Naive thymus-derived CD8-positive, alpha-beta T cell (primary cell): ENCODE measurements at regions not wholly inside any gene's neighbourhood (a gene's known extent, or its start where the extent isn't known, plus 50 kb on each side); places are given as distances from the start of the nearest gene placed in this dataset.

Experiments used
- ATAC-seq, 2 donors: fragments of 150-1000 bp; cut with Tn5 transposase in 1 of 2; sonication (Bioruptor Pico), chemical (Tn5 transposase) in 1 of 2; 1 replicate in 1 of 2; 2 replicates in 1 of 2; pipeline ENCODE4 v1.10.0; 2021; ENCODE audit warnings: mild to moderate bottlenecking in 2 of 2, moderate library complexity in 2 of 2
- POLR2A ChIA-PET: fragments of 350-600 bp; sonication (Branson Sonifier 250); formaldehyde crosslinking; loops from one replicate; lab custom pipeline; 2021; ENCODE audit warnings: antibody characterized with exemption; lab: Charles Lee
- DNase-seq, 10 donors: peaks; one replicate each; pipeline versions ENCODE4 v3.0.0 to v3.0.0-alpha.2; 2020 to 2022
- H3K27ac Mint-ChIP-seq, 10 donors: one replicate each; pipeline ENCODE4 v1.8.0; 2020 to 2022; ENCODE audit warnings: mild to moderate bottlenecking in 10 of 10, mixed read lengths in 10 of 10, moderate library complexity in 4 of 10, inconsistent platforms in 1 of 10
- H3K27me3 Mint-ChIP-seq, 5 donors: one replicate each; pipeline ENCODE4 v1.8.0; 2021 to 2022; ENCODE audit warnings: mixed read lengths in 5 of 5
- H3K36me3 Mint-ChIP-seq, 3 donors: one replicate each; pipeline ENCODE4 v1.8.0; 2020 to 2022; ENCODE audit warnings: mixed read lengths in 3 of 3, mild to moderate bottlenecking in 2 of 3, inconsistent platforms in 1 of 3
- H3K4me1 Mint-ChIP-seq, 4 donors: one replicate each; pipeline ENCODE4 v1.8.0; 2021 to 2022; ENCODE audit warnings: mixed read lengths in 4 of 4
- H3K4me3 Mint-ChIP-seq, 10 donors: one replicate each; pipeline ENCODE4 v1.8.0; 2020 to 2022; ENCODE audit warnings: mild to moderate bottlenecking in 10 of 10, mixed read lengths in 10 of 10, moderate library complexity in 6 of 10, inconsistent platforms in 1 of 10
- H3K9me3 Mint-ChIP-seq, 9 donors: one replicate each; pipeline ENCODE4 v1.8.0; 2020 to 2022; ENCODE audit warnings: mixed read lengths in 9 of 9, mild to moderate bottlenecking in 3 of 9, inconsistent platforms in 1 of 9, moderate library complexity in 1 of 9

- H3K4me1 Mint-ChIP-seq, result peaks cover 0 to 2% (median 0%) of the 10 kb centered on the region in 4 donors
- no peak overlapping the region for H3K27ac Mint-ChIP-seq
- no peak overlapping the region for H3K4me3 Mint-ChIP-seq
- ATAC-seq (no peak), DNase-seq (no peak)
- peaks cover 4 to 22% (median 7%) of the 10 kb centered on the region in 5 donors for H3K27me3 Mint-ChIP-seq
- POLR2A ChIA-PET, result no interaction called here
- H3K36me3 Mint-ChIP-seq, result no peaks in the 10 kb centered on the region
- no peaks in the 10 kb centered on the region for H3K9me3 Mint-ChIP-seq
These were observed 89.1 kb upstream of the GCFC2 start for GRCh38 chr2:75799859-75800258.

GRCh38 chr2:75798569-75798968 is 87.9 kb upstream of the GCFC2 start:
- POLR2A ChIA-PET, result no interaction called here
- ATAC-seq (no peak), DNase-seq (no peak)
- Mint-ChIP-seq H3K4me3 (no peak overlapping the region), H3K27me3 (peaks cover 0 to 12% (median 3%) of the 10 kb centered on the region in 5 donors), H3K4me1 (peaks cover 0 to 2% (median 0%) of the 10 kb centered on the region in 4 donors), H3K27ac (no peak overlapping the region), H3K9me3 (no peaks in the 10 kb centered on the region), H3K36me3 (no peaks in the 10 kb centered on the region)

DNA sequence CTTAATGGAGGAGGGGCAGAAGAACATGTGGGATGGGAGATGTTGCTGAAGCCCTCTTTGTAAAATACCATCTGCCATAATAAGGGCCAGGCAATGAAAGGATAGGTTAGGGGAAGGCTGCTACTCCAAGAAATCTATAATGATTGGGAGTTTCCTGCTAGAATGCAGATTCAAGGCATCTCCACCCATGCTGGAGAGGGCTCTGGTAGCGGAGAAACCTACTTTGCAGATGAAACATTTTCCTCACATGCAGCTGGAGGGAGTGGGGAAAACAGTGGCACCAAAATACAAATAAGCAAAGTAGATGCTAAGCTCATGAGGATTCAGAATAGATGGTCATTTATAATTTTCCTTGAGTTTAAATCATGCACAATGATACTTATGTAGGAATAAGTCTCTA is 82.3 kb upstream of the GCFC2 start:
- ATAC-seq (no peak), DNase-seq (no peak)
- Mint-ChIP-seq H3K27me3 (peaks cover 2 to 20% (median 10%) of the 10 kb centered on the region in 5 donors), H3K27ac (no peak overlapping the region), H3K4me1 (peaks cover 0 to 2% (median 0%) of the 10 kb centered on the region in 4 donors), H3K9me3 (no peaks in the 10 kb centered on the region), H3K4me3 (no peak overlapping the region), H3K36me3 (no peaks in the 10 kb centered on the region)
- POLR2A ChIA-PET, result no interaction called here

GRCh38 chr2:75792146-75792545 is 81.4 kb upstream of the GCFC2 start:
- Mint-ChIP-seq H3K36me3 (no peaks in the 10 kb centered on the region), H3K9me3 (no peaks in the 10 kb centered on the region), H3K27ac (no peak overlapping the region), H3K4me3 (no peak overlapping the region), H3K4me1 (peaks cover 0 to 6% (median 1%) of the 10 kb centered on the region in 4 donors), H3K27me3 (peaks cover 3 to 26% (median 12%) of the 10 kb centered on the region in 5 donors)
- POLR2A ChIA-PET, result no interaction called here
- ATAC-seq, result no peak
- DNase-seq, result no peak

DNA sequence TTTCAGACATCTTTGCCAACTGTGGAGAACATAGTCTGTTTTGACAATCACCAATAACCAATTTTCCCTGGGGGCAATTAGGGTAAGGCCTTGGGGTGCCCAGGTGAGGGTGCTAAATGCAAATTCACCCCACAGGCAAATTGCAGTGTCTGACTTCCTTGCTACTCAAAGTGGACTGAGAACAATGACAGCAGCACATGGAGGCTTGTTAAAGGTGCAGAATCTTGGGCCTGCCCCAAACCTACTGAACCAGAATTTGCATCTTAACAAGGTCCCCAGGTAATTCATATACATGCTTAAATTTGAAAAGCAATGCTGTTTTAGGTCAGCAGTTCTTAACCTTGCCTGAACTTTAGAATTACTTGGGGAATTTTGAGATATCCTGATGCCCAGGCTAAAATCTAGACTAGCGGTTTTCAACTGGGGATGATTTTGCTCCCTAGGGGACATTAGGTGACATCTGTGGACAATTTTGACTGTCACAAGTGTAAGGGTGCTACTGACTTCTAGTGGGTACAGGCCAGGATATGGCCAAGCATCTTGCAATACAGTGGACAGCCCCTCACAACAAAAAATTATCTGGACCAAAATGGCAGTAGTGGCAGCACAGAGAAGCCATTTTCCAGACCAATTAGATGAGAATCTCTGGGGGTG is 80.2 kb upstream of the GCFC2 start:
- POLR2A ChIA-PET, result no interaction called here
- peaks cover 0 to 6% (median 1%) of the 10 kb centered on the region in 4 donors for H3K4me1 Mint-ChIP-seq
- peaks cover 0 to 20% (median 13%) of the 10 kb centered on the region in 5 donors for H3K27me3 Mint-ChIP-seq
- DNase-seq (no peak), ATAC-seq (no peak)
- no peaks in the 10 kb centered on the region for H3K36me3 Mint-ChIP-seq
- H3K27ac Mint-ChIP-seq, result no peak overlapping the region
- H3K9me3 Mint-ChIP-seq, result no peaks in the 10 kb centered on the region
- no peak overlapping the region for H3K4me3 Mint-ChIP-seq

- ATAC-seq, result no peak
- POLR2A ChIA-PET, result no interaction called here
These were observed 79.6 kb upstream of the GCFC2 start for GRCh38 chr2:75790121-75790813.

DNA sequence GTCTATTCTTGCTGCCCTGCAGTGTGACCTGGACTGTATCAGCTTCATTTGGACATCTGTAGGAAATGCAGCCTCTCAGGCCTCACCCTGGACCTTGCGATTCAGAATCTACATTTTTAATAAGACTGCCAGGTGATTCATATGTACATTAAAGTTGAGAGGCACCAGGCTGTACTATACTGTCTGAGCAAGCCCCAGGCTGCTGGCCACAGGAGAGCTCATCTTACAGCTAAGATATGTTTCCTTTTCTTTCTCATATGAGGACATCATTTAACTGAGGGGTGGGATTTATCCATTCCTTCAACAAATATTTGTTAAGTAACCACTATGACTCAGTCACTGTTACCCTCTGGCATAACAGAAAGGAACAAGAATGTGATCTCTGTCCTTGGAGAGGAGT is 78.2 kb upstream of the GCFC2 start:
- H3K27ac Mint-ChIP-seq, result no peak overlapping the region

More at GRCh38 chr2:75790121-75790813, 79.6 kb upstream of the GCFC2 start:
- H3K27ac Mint-ChIP-seq, result no peak overlapping the region
- peaks cover 0 to 20% (median 13%) of the 10 kb centered on the region in 5 donors for H3K27me3 Mint-ChIP-seq
- no peak for DNase-seq
- no peak overlapping the region for H3K4me3 Mint-ChIP-seq
- H3K36me3 Mint-ChIP-seq, result no peaks in the 10 kb centered on the region
- peaks cover 0 to 6% (median 1%) of the 10 kb centered on the region in 4 donors for H3K4me1 Mint-ChIP-seq
- H3K9me3 Mint-ChIP-seq, result no peaks in the 10 kb centered on the region

GRCh38 chr2:75788154-75788553 is 77.4 kb upstream of the GCFC2 start:
- Mint-ChIP-seq H3K27ac (no peak overlapping the region), H3K4me1 (peaks cover 0 to 6% (median 1%) of the 10 kb centered on the region in 4 donors), H3K9me3 (no peaks in the 10 kb centered on the region), H3K36me3 (no peaks in the 10 kb centered on the region), H3K27me3 (peaks cover 2 to 20% (median 13%) of the 10 kb centered on the region in 5 donors), H3K4me3 (no peak overlapping the region)
- no peak for ATAC-seq
- DNase-seq, result no peak
- POLR2A ChIA-PET, result interaction anchor here (0.6 kb wide), 1 partner anchor 32 kb away, joined by 3 read pairs; no protein-coding TSS in a partner anchor

More for the DNA sequence above, 78.2 kb upstream of the GCFC2 start:
- no peaks in the 10 kb centered on the region for H3K36me3 Mint-ChIP-seq
- peaks cover 0 to 6% (median 1%) of the 10 kb centered on the region in 4 donors for H3K4me1 Mint-ChIP-seq
- H3K27me3 Mint-ChIP-seq, result peaks cover 0 to 20% (median 13%) of the 10 kb centered on the region in 5 donors
- DNase-seq, result no peak
- ATAC-seq, result no peak
- H3K4me3 Mint-ChIP-seq, result no peak overlapping the region
- no peaks in the 10 kb centered on the region for H3K9me3 Mint-ChIP-seq
- POLR2A ChIA-PET, result no interaction called here

DNA sequence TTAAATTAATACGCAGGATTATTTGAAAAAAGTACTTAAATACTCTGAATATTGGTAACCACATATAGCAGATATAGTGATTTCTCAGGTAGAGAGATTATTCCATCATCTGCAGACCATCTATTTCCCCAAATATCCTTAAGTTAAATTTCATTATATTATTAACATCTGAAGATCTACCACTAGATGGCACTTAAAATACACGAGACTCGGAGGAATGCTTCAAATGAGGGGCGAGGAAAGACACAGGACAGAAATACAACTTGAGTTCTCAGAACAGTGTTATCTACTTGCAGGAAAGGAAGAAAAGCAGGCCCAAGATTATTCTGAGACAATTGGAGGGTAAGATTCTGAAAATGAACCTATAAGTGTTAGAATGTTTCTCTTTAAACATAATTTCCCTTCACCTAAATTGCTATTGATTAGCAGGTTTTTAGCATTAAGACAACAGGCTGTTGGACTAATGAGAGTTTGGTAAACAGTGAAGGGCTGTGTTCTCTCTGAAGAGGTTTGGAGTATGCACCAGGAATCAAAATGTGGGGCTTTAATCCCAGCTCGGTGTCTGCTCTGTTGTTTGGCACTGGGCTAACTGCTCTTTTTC is 76.9 kb upstream of the GCFC2 start:
- POLR2A ChIA-PET, result interaction anchor here (0.6 kb wide), 1 partner anchor 33 kb away, joined by 3 read pairs; no protein-coding TSS in a partner anchor
- Mint-ChIP-seq H3K4me1 (peaks cover 0 to 6% (median 1%) of the 10 kb centered on the region in 4 donors), H3K9me3 (no peaks in the 10 kb centered on the region), H3K4me3 (no peak overlapping the region), H3K27me3 (peaks cover 2 to 20% (median 13%) of the 10 kb centered on the region in 5 donors), H3K36me3 (no peaks in the 10 kb centered on the region), H3K27ac (no peak overlapping the region)
- peak in 1 of 10 donors; percentile 6 for DNase-seq
- ATAC-seq, result no peak

DNA sequence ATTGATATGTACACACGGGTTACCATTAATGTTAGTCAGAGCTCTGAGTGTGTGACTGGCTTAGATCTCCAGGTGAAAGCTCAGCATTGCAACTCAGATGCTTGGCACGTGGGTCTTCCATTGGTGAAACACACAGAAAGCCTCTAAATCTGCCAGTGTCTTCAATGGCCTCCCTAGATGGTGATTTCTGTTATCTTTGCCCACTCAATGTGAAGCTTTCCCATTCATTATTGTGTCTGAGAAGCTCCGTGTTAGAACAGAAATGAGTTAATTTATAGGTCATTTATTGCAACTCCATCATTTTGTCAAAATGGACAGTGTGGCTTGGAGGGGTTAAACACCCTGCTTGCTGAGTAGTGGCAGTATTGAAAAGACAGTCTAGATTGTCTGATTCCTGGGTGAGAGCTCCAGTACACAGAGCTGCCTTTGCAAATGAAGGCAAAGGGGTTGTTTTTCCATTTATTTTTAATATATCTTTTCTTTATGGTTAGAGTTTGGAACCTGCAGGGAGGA is 64.7 kb upstream of the GCFC2 start:
- Mint-ChIP-seq H3K9me3 (peaks cover 0 to 2% (median 0%) of the 10 kb centered on the region in 9 donors), H3K36me3 (no peaks in the 10 kb centered on the region), H3K4me1 (no peaks in the 10 kb centered on the region), H3K27ac (no peak overlapping the region), H3K4me3 (no peak overlapping the region), H3K27me3 (peaks cover 14 to 36% (median 20%) of the 10 kb centered on the region in 5 donors)
- ATAC-seq (no peak), DNase-seq (no peak)
- POLR2A ChIA-PET, result no interaction called here

- POLR2A ChIA-PET, result no interaction called here
- DNase-seq (no peak), ATAC-seq (no peak)
- H3K36me3 Mint-ChIP-seq, result no peaks in the 10 kb centered on the region
- H3K9me3 Mint-ChIP-seq, result peaks cover 0 to 2% (median 0%) of the 10 kb centered on the region in 9 donors
- H3K27me3 Mint-ChIP-seq, result peaks cover 16 to 35% (median 25%) of the 10 kb centered on the region in 5 donors
- H3K4me1 Mint-ChIP-seq, result no peaks in the 10 kb centered on the region
- H3K27ac Mint-ChIP-seq, result no peak overlapping the region
- no peak overlapping the region for H3K4me3 Mint-ChIP-seq
These were observed 62.4 kb upstream of the GCFC2 start for GRCh38 chr2:75772908-75773630.

DNA sequence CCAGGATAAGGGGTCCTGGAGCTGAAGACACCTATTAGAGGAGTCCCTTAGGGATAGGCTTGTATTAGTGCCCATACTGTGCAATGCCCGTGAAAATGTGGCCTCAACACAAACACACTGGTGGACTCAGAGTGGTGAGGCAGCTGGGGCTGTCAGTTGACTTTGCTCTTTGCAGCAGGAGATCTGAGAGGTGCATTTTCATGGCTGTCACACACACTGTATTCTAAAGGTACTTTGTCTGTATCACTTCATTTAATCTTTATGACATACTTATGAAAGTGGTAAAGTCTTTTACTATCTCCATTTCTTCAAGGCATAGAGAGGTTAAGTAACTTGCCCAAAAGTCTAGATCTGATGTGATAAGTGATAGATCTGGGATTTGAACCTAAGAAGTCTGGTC is 55.1 kb upstream of the GCFC2 start:
- ATAC-seq, result no peak
- H3K4me3 Mint-ChIP-seq, result no peak overlapping the region
- no peak overlapping the region for H3K27ac Mint-ChIP-seq
- no peaks in the 10 kb centered on the region for H3K4me1 Mint-ChIP-seq
- peaks cover 0 to 2% (median 0%) of the 10 kb centered on the region in 9 donors for H3K9me3 Mint-ChIP-seq
- H3K27me3 Mint-ChIP-seq, result peaks cover 18 to 44% (median 25%) of the 10 kb centered on the region in 5 donors
- POLR2A ChIA-PET, result no interaction called here
- H3K36me3 Mint-ChIP-seq, result no peaks in the 10 kb centered on the region
- DNase-seq, result no peak
